ENCODE measurements at regions not wholly inside any gene's neighbourhood (a gene's known extent, or its start where the extent isn't known, plus 50 kb on each side); places are given as distances from the start of the nearest gene placed in this dataset.

DNA sequence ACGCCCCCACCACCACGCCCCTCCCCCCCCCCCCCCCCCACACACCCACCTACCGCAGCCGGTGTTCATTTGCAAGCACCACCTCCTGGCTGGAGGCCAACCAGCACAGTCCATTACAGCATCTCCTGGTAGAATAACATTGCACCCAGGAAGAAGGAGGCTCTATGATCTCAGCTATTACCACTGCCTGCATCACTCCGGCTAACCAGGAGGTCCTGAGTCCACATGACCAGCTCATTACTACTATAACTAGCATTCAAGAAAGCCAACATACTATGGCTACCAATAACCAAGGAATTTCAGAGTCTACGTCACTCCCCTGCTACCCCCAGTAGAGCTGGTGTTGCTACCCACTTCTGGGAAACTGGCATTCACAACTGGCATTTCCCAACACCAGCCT lies 81.1 kb upstream of the ALOX12 start:
- no peak overlapping the region for H4K8ac ChIP-seq (ENCODE audit: extremely low read depth, insufficient read depth, low read length)
- no peak overlapping the region for H3K4me2 ChIP-seq (ENCODE audit: insufficient read depth in 1 of 2, low read depth in 2 of 2, low read length in 2 of 2)
- no peak overlapping the region for H2BK20ac ChIP-seq (ENCODE audit: low read length)
- no peak overlapping the region for H3K14ac ChIP-seq (ENCODE audit: insufficient read length)
- H2BK120ac ChIP-seq (replicated peaks; ENCODE audit: low read depth, low read length), result no peak overlapping the region
- no peak overlapping the region for H4K91ac ChIP-seq (replicated peaks; ENCODE audit: insufficient read length, low read length)
- POLR2A ChIA-PET (ENCODE audit: partially characterized antibody), result interaction anchor here (1.0 to 1.2 kb wide), 3 partner anchors 98 to 150 kb away, joined by 3 read pairs; no protein-coding TSS in a partner anchor
- H3K9me3 ChIP-seq (ENCODE audit: insufficient read depth in 2 of 2, low read depth in 1 of 2, low read length in 1 of 2), result peaks cover 18 to 19% of the 10 kb centered on the region in 2 experiments
- H3K18ac ChIP-seq (ENCODE audit: extremely low read depth, low read length), result no peak overlapping the region
- H2BK12ac ChIP-seq (ENCODE audit: low read depth, low read length), result no peak overlapping the region
- H3K27ac ChIP-seq (ENCODE audit: low read depth, low read length), result no peak overlapping the region
- no peak overlapping the region for H3K9ac ChIP-seq (replicated peaks in 1 of 4; ENCODE audit: extremely low read depth in 1 of 4, low read depth in 3 of 4, low read length in 3 of 4)
- H3K36me3 ChIP-seq (ENCODE audit: control insufficient read depth in 2 of 4, insufficient read depth in 4 of 4, low read length in 3 of 4), result no peaks in the 10 kb centered on the region
- H4K5ac ChIP-seq (ENCODE audit: insufficient read length, low read depth, low read length), result no peak overlapping the region
- H3K4me1 ChIP-seq (replicated peaks in 1 of 4; ENCODE audit: control insufficient read depth in 3 of 4, insufficient read depth in 4 of 4, low read length in 3 of 4), result no peaks in the 10 kb centered on the region
- no peak overlapping the region for H2BK5ac ChIP-seq (ENCODE audit: low read depth, low read length)
- 82% methylated on average over 5 of the region's 6 CpGs; no CpG with 5 or more reads in 1 of the 2 experiments for whole genome bisulfite sequencing, 2 experiments (ENCODE audit: extremely low coverage in 1 of 2, insufficient coverage in 1 of 2, insufficient read length in 1 of 2, insufficient replicate concordance in 2 of 2, low coverage in 1 of 2, low lambda C conversion rate in 2 of 2, missing lambda C conversion rate in 1 of 2)
- no peaks in the 10 kb centered on the region for H4K20me1 ChIP-seq (replicated peaks in 1 of 2; ENCODE audit: control insufficient read depth in 1 of 2, insufficient read depth in 2 of 2, low read length in 2 of 2)
- no peaks in the 10 kb centered on the region for H3K23me2 ChIP-seq (ENCODE audit: low read depth, low read length)
- H3K79me1 ChIP-seq (ENCODE audit: low read depth, low read length), result no peaks in the 10 kb centered on the region
- no peak overlapping the region for H2AFZ ChIP-seq (ENCODE audit: low read length)
- H3K27me3 ChIP-seq (replicated peaks in 1 of 4; ENCODE audit: control insufficient read depth in 3 of 4, extremely low read depth in 1 of 4, insufficient read depth in 3 of 4, low read length in 3 of 4), result no peaks in the 10 kb centered on the region; a peak in 2 of 7 replicates
- no peak overlapping the region for H2AK5ac ChIP-seq (ENCODE audit: low read depth, low read length)
- no peak overlapping the region for H3K4ac ChIP-seq (replicated peaks; ENCODE audit: insufficient read length, low read depth, low read length)
- no peak for FAIRE-seq
- H2BK15ac ChIP-seq (ENCODE audit: low read length), result no peak overlapping the region
- DNase-seq (ENCODE audit: low read depth in 1 of 2, low spot score in 2 of 2), result no peak
- no peak for TF ChIP-seq CTBP2 (IDR thresholded peaks at IDR 0.05; ENCODE audit: borderline replicate concordance, insufficient read depth, insufficient read length, low read length)
- no peak for TF ChIP-seq TAF7 (optimal IDR thresholded peaks at IDR 0.05; ENCODE audit: borderline replicate concordance, low read depth, low read length)
- no peak for TF ChIP-seq POU5F1 (IDR thresholded peaks at IDR 0.05; ENCODE audit: low read depth, low read length)
- TF ChIP-seq SIRT6 (IDR thresholded peaks at IDR 0.05; ENCODE audit: low read length), result no peak
- no peak overlapping the region for H3K56ac ChIP-seq (replicated peaks; ENCODE audit: insufficient read length, low read depth, low read length)
- CTCF ChIA-PET (ENCODE audit: partially characterized antibody), result interaction anchor here (0.7 to 5.7 kb wide), 40 partner anchors 9 to 268 kb away, joined by 3 to 152 read pairs (median 4); partner anchors contain the start of genes ALOX12, BCL6B and SLC16A13
- H3K23ac ChIP-seq (ENCODE audit: insufficient read length), result no peak overlapping the region
- H3K79me2 ChIP-seq (ENCODE audit: control insufficient read depth in 1 of 2, insufficient read depth in 2 of 2, low read length in 2 of 2), result no peaks in the 10 kb centered on the region
- no peak overlapping the region for H3K4me3 ChIP-seq (ENCODE audit: extremely low read depth in 1 of 4, insufficient read depth in 2 of 4, low read depth in 3 of 4, low read length in 4 of 4)
